ENCODE measurements at regions not wholly inside any gene's neighbourhood (a gene's known extent, or its start where the extent isn't known, plus 50 kb on each side); places are given as distances from the start of the nearest gene placed in this dataset.

DNA sequence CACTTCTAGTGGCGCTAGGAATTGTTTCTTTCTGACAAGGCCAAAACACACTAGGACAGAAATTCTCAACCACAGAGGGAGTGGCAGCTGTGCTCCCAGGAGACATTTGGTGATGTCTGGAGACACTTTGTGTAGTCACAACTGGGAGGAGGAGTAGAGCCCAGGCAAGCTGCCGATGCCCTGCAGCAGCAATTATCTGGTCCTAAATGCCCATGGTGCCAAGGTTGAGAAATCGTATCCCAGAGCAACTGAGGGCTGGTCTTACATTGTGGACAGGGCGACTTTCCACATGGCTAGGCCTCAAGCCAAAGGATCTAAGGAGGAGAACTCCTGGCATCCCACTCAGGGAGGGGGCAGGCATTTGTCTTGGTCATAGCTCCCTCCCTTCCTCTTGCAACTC, 259.9 kb downstream of the GADD45G start:
- DNase-seq (ENCODE audit: low spot score): no peak

DNA sequence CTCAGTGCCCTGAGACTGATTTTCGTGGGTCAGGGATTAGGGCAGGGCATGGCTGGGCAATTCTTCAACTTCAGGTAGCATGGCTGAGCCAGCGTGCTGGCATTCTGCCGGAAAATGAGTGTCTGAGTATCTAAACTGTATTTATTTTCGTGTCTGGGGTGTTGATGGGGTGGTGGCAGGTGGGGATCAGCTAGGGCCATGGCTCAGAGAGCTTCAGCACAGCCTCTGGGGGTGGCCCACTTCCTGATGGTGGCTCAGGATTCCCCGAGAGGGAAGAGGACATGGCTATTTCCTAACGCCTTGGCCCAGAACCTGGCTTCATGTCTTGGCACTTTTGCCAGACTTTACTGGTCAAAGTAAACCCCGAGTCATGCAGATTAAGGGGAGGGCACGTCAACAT, 260.5 kb downstream of the GADD45G start:
- DNase-seq (ENCODE audit: low spot score): no peak

DNA sequence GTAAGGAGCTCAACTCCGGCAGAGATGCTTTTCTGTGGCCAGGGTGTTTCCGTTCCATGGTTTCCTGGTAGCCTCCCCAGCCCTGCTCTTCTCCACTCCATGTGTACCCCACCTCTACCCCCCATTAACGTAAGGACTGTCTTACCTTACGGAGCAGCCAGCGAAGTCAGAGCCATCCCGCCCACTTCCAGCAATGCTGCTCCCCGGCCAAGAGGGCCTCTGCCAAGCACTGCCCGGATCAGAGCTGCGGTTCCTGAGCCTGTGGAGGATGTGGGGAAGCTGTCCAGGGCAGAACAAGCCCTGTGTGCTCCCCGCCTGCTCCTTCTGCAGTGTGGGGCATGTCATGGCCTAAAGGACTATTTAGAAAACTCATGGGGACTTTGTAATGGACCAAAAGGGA, 261.2 kb downstream of the GADD45G start:
- DNase-seq (ENCODE audit: low spot score): no peak

DNA sequence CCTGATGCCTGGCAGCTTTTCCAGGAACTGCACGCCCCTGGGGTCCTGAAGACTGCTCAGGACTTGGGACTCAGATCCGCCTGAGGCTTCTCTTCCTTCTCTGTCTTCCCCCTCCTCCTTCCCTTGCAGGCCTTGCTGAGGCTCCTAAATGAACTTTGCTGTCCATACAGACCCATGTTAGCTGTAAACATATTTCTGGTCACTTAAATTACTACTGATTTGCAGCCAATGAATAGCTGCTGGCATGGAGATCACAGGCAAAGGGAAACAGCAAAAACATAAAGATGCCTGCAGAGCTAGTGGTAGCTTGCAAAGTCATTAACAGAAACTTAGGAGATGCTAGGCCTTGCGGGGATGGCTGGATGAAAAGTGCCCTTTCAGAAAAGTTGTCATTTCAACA, 261.9 kb downstream of the GADD45G start:
- no peak for DNase-seq (ENCODE audit: low spot score)

GRCh38 chr9:89868100-89868499, 263.3 kb downstream of the GADD45G start:
- DNase-seq (ENCODE audit: low spot score): no peak

DNA sequence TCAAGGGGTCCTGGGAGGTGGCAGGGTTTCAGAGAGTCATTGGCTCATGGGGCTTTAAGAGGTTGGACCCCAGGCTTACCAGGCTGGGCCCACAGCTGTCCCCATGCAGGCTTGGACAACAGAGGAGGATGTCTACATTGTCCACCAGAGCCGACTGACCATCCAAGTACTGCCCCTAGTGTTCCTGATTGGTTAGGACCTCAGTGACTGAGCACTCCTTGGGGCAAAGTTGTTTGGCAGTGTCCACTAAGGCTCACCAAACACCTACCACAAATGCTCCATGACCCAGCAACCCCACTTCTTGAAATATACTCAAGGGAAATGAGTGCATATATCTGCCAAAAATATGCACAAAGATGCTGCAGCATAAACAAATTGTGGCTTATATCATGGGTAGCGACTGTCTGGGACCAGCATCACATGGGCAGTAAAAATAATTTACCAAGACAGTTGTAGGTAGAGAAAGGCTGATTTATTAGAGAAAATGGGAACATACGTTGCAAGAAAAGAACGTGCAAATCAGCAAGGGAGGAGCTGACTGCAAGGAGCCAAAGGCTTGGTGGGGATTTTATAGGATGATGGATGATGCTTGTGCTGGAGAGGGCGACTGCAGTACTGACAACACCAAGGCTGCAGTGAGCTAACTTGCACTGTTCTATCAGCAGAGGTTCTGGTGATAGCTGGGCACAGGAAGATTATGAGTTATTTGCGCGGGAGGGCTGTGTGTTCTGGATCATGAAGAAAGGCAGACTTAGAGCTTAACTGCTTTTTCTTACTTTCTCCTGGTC, 265.2 kb downstream of the GADD45G start:
- no peak for DNase-seq (ENCODE audit: low spot score)

GRCh38 chr9:89871871-89872331, 267.1 kb downstream of the GADD45G start:
- DNase-seq (ENCODE audit: low spot score): no peak

DNA sequence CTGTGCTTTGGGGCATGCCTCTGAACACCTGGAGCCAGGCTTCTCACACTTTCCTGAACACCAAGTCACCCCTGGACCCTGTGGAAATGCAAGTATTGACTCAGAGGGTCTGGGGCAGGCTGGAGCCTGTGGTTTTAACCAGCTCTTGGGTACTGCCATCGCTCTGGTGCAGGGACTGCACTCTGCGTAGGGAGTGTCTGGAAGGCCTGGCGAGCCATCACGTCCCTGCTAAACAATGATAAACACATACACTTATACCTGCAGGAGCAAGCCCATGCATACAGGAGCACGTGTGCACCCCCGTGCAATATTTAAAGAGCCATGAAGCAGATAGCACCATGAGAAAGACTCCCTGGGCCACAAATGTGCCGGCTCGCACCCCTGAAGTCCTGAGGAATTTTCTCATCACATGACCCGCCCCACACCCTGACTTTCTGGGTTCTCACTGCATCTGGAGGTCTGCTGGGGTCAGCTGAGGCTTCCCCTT, 267.7 kb downstream of the GADD45G start:
- DNase-seq (ENCODE audit: low spot score): no peak

- DNase-seq (ENCODE audit: low spot score): no peak
Measured at GRCh38 chr9:89872913-89873707, 268.3 kb downstream of the GADD45G start.

DNA sequence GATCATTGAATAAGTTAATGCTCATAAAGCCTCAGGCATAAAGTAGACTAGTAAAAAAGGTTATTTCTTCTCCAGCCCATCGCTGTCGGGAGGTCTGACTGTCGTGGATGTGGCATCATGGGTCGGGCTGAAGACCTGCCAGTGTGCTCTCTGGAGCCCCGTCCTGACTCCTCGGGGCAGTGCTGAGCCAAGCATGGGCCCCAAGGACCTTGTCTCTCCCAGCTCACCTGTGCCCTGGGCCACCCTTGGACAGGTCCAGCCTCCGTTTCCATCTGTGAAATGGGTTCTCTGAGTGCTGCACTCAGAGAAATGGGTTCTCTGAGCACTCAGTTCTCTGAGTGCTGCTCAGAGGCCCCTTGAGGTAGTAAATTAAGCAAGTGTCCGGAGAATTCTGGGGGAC, 269.0 kb downstream of the GADD45G start:
- DNase-seq (ENCODE audit: low spot score): no peak

DNA sequence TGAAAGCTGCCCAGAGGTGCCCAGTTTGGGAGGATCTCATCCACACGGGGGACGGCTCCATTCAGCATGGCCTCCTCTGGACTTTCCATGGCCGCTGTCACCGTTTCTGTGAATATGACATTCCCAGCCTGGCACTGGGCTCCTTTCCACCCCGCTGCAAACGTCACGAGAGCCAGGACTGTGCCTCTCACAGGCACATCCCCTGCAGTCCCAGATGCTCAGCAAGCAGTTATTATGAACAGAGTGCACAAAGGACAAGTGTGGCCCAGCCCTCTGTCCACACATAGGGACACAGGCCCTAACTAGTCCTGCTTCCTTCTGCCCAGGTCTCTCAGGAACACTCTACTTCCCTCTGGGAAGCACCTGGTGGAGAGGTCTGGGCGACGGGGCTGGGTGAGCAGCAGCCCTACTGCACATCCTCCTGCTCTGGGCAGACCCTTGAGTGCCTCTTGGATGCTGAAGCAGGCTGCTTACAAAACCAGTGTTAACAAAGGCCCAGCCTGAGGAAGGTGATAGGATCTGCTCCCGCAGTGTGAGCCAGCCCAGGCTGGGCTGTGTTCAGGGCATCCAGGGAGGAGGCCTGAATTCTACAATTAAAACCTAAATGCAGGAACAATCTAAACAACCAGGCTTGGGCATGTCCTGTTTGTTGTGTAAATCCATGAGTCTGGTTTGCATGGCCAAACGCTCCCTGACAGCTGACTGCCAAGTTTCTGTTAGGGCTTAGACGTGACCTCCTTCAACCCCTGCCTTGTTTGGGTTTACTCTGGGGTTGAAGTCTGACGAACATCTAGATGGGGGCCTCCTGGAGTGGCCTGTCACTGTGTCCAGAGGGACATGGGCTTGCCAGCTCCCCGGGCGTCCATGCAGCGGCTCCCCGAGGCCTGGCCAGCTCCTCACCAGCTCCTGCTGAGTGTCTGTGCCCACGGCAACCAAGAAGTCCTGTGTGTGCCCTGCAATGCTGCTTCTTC, 269.8 kb downstream of the GADD45G start:
- no peak for DNase-seq (ENCODE audit: low spot score)

- DNase-seq (ENCODE audit: low spot score): no peak
Measured at GRCh38 chr9:89877051-89878002, 272.5 kb downstream of the GADD45G start.

DNA sequence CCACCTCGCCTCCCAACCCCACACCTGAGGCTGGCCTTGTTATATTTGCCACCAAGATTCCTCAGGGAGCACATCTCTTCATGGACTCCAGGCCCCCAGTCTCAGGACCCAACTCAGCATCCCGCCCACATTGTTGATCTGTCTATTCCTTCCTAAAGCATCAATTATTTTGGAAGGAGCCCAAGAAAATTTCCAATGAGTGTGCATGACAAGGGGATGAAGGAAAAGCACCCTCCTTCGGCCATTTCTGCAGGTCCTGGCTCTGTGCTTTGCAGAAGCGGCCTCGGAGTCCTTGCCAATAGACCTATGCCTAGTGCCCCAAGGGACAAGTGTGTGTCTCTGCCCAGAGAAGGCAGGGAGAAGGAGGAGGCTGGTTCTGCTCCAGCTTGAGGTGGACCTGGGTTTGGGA, 273.2 kb downstream of the GADD45G start:
- no peak for DNase-seq (ENCODE audit: low spot score)

DNA sequence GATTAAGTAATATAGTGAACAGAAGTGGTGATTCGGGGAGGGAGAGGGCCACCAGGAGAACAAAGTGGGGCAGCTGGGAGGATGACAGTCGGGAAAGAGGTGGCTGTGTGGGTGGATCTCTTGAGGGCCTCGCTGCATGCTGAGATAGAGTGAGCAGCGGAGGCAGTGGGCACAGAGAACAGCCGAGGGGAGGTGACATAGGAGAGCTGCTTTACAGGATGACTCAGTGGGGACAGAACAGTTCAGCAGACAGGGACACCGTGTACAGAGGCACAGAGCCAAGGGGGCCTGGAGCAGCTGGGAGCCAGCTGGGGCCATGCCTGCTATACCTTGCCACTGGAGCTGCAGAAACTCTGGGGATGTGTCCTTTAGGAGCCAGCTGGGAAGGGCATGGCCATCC, 273.9 kb downstream of the GADD45G start:
- DNase-seq (ENCODE audit: low spot score): no peak

- no peak for DNase-seq (ENCODE audit: low spot score)
Measured at GRCh38 chr9:89879276-89879675, 274.5 kb downstream of the GADD45G start.

DNA sequence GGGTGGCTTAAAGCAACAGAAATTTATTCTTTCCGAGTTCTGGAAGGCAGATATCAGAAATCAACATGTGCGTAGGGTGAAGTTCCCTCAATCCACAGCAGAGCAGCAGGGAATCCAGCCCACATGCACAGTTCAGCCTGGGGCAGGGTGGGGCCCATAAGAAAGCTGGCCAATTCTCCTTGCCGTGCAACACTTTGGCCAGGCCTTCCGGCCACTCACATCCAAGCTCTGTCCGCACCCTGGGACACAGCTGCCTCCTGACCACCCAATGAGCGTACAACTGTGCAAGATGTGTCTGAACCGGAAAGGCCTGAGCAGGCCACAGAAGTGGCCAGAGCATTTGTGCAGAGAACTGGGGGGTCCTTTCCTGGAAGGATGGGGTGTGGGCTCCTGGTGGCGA, 274.9 kb downstream of the GADD45G start:
- no peak for DNase-seq (ENCODE audit: low spot score)

- DNase-seq (ENCODE audit: low spot score): no peak
Measured at GRCh38 chr9:89880161-89880560, 275.3 kb downstream of the GADD45G start.

GRCh38 chr9:89880721-89881120, 275.9 kb downstream of the GADD45G start:
- DNase-seq (ENCODE audit: low spot score): no peak

DNA sequence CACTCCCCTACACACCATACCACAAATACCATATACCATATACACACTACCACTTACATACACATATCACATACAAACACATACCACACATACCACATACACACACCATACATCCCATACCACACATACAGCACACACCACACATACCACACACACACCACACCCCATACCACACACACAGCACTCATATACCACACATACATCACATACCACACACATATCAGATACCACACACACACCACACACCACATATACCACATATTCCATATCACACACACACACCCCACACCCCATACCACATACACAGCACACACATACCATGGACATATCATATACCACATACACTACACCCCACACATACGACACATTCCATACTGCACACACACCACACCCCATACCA, 276.6 kb downstream of the GADD45G start:
- DNase-seq (ENCODE audit: low spot score): no peak

- DNase-seq (ENCODE audit: low spot score): no peak
Measured at GRCh38 chr9:89882930-89883361, 278.1 kb downstream of the GADD45G start.
